GM19397 (cell line): ENCODE measurements at regions not wholly inside any gene's neighbourhood (a gene's known extent, or its start where the extent isn't known, plus 50 kb on each side); places are given as distances from the start of the nearest gene placed in this dataset.

ENCODE experiments used
- ATAC-seq: cut with Tn5 transposase; IDR thresholded peaks from one replicate; pipeline ENCODE4 v1.9.1; 2021; ENCODE audit warnings: mild to moderate bottlenecking, moderate library complexity; ENCODE audit not compliant: unreplicated experiment

- no peak for ATAC-seq
These were observed 255.6 kb upstream of the SEMA6D start for GRCh38 chr15:47461652-47462141.

- no peak for ATAC-seq
These were observed 250.9 kb upstream of the SEMA6D start for GRCh38 chr15:47466357-47466756.

GRCh38 chr15:47470983-47471382 lies 246.3 kb upstream of the SEMA6D start:
- no peak for ATAC-seq

- no peak for ATAC-seq
These were observed 244.1 kb upstream of the SEMA6D start for GRCh38 chr15:47473106-47473725.

DNA sequence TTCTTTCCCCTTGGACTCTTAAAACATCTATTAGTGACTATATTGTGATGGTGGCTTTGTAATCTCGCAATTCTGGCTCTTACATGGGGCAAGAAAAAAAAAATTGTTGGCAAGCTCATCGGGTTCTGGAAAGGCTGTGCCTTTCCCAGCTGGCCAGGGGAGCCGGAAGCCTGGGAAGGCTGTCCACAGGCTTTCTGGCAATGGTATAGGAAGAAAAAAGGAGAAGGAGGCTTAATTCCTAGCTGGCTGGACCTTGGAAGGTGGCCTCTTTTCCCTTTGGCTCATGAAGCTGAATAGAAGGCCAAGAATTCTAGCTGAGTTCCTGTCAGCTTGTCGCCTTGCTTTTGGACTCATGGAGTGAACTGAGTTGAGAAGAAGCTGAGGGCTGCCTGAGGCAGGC lies 243.5 kb upstream of the SEMA6D start:
- ATAC-seq = no peak

- ATAC-seq = no peak
These were observed 242.0 kb upstream of the SEMA6D start for GRCh38 chr15:47475336-47475735.

DNA sequence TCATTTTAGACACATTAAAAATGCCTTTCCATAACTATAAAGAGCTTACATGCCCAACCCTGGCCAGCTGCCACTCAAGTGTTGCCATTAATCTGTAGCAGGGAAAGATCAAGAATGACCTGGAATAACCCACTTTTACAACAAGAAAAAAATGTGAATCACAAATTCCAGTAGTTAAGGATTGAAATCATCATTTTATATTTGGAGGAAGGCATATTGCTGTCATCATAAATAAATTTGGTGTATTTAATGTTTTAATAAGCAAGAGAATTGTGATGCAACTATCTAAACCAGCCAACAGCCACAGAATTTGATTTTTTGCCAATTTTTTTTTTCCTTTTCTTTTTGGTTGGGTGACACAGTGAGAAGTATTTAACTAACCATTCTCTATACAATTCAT lies 240.0 kb upstream of the SEMA6D start:
- no peak for ATAC-seq

DNA sequence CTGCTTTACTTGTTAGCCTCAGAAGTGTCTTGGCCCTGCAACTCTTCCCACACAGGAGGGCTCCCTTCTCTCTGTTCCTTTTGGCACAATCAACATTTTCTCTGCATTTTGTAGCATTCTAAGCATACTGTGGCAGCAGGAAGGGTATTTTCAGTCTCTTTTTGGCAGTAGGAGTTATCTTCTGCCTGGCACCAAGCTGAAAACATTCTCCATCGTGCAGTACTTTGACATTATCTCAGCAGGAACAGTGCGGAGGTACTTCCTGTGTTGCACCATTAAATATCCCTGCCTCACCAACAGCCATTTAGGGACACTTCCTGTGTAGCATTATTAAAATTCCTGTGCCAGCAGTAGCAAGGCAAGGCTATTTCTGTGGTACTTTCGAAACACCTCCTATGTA lies 233.2 kb upstream of the SEMA6D start:
- ATAC-seq = no peak

DNA sequence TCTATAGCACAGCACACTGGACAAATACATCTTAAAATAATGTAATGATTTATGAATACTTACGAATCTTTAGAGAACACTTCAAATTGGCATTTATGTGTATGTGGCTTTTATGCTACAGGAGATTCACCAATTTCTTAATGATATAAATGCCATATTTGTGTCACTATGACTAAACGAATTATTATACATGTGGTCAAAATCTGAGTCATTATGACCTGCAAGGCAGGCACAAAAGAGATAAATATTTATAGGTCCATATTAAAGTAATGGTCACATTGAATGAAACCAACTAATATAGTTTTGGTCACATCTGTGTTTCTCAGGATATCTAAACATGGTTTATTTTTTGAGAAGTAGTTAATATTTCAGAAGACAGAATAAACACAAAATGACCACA lies 232.3 kb upstream of the SEMA6D start:
- no peak for ATAC-seq

DNA sequence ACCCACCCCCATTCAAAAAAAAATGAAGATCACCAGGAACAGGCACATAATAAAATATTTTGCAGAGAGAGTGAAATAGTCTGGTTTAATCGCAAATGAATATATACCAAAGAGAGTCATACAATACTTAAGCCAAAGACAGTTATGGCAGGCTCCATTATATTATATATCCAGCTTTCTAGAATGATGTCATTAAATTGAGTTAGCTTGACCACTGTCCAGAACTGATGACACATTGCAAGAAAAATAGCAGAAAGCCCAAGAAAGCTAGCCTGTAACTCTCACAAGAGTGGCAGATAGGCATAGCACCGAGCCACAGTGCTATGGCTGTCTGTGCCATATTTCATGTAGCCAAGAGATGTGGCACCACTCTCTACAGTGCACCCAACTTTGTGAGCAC lies 231.9 kb upstream of the SEMA6D start:
- no peak for ATAC-seq

DNA sequence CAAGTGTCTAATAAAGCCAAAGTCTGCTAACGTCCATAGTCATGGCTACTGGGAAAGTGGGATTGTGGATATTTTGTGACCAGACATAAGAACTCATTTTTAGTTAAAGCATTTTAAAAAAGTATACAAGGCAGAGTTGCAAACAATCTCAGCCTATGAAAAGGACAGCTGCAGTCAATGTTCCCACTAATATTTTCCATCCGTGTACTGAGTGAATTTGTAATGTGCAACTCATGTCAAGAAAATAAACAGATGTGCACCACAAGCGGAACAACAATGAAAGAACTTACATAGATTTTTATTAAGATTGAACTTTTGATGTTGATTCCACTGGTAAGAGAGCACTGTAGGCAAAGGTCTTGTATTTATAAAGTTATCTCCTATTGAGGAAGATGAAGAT lies 231.3 kb upstream of the SEMA6D start:
- ATAC-seq = no peak

DNA sequence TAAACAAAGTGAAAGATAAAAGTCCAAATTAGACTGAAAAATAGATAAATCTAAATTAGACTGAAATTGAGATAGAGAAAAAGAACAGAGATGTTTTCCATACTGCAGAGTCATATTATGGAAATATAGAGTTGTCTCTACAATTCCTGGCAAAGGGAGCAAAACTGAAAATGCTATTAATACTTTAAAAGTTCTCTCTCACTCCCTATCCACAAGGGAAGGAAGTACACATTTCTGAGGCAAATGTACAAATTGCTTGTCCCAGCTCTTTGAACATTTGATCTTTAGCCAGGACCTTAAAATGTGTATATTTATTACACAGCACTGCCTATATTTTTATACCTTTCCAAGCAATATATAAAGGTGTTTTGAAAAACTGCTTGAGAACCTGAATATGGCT lies 225.1 kb upstream of the SEMA6D start:
- ATAC-seq = no peak

DNA sequence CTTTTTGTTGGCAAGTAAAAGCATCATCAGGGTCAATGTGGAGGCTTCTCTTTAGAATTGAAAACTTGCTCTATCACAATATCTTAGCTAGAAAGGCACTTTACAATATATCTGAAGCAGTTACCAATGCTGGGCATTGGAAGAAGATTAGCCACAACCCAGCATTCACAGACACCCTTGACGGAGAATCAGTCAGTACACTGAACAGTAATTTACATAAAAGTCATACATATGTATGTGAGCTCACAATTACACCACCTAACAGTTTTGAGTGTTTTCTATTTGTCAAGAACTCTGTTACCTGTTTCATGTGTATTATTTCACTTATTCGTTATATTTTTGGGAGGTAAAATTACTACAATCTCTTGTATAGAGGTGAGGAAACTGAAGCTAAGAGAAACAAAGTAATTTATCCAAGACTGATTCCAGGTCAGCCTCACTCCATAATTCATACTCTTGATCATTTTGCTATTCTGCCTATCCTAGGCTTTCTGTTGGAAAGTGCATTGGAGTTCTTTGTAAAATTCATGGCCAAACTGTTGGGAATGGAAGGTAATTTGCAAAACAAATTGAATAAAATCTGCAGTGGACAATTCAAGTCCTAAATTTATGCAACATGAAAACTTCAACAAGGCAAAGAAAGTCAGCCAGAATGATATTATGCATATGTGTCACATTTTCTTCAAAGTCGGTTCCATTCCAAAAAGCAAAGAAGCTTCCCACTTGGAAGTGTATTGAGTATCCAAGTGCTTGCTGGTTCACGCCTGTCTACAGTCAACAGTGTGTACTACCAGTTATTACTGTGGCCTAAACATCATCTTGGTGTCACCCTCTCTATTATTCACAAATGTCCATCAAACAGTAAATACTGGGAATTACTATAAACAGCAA lies 223.7 kb upstream of the SEMA6D start:
- no peak for ATAC-seq

DNA sequence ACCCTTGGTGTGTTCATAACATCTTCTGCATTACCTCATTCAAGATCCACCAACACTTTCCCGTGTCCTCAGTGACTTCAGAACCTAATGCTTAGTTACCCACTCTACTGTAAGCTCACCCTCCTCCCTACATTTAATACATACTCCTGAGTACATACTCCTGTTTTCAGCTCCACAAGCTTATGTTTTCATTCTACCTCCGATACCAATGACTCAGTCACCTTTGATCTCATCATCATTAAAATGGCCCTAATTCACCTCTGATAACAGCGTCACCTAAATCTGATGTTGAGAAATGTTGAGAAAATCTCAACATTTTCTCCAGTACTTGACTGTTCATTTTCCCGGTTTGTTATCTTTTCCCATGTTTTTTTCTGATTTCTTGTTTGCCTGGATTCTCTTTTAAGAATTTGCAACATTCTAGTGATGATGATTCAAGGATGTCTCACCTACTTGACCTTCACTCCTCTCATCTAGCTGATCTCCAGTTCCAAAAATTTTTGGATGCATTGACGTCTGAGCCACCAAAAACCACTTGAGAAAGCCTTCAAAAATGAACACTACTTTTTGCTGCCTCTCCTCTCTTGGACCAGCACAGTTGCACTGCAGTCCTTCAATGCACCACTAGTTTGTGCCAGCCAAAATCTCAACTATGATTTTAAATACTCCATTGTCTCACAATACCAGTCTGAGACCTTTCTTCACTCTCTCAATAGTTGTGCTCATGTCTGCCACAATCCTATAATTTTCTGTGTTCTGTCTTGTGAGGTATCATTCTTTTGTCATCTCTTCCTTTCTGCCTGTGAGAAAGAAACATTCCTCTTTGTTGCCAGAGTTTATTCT lies 220.7 kb upstream of the SEMA6D start:
- no peak for ATAC-seq

DNA sequence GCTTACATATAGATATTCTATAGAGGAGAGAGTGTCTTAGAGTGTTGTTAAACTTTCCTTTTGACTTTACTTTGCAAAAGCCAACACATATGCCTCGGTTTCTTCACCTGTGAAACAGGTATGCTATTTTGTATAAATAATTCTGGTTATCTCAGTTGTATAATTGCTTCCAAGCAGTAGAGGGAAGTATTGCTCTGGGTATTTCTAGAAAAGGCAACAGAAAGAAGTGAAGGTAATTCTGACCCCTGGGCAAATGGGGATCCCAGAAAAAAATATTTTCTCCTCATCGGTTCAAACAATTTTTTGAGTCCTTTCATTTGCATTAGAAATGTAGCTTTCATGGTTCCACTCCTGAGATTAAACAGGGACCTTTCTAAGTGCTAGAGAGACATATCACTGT lies 216.5 kb upstream of the SEMA6D start:
- no peak for ATAC-seq

GRCh38 chr15:47502041-47502440 lies 215.3 kb upstream of the SEMA6D start:
- ATAC-seq = no peak

- ATAC-seq = no peak
These were observed 213.4 kb upstream of the SEMA6D start for GRCh38 chr15:47503876-47504275.

- no peak for ATAC-seq
These were observed 212.6 kb upstream of the SEMA6D start for GRCh38 chr15:47504624-47505256.

DNA sequence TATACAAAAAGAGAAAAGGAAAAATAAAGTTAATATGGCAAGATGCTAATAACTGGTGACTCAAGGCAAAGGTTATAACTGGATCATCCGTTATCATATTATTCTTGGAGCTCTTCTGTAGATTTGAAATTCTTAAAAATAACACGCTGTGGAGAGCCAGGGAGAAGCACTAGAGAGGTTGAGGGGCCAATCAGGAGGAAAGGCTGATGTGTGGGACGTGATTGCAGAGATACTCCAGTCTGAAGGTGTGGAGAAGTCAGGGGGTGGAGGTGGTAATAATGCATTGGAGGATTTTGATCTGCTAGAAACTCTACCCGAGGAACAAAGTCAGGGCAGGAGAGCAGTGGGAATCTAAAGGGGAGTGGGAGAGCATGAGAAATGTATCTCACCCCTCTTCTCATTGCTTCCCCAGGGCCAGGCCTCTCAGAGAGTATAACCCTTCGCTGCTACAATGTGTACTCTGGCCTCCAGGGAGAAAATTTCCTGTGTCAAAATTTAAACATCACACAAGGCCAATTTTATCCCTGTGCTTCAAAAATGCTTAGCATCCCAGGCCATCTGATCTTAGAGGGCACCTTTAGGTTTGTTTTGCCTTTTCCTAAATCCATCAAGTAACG lies 211.5 kb upstream of the SEMA6D start:
- ATAC-seq = no peak

DNA sequence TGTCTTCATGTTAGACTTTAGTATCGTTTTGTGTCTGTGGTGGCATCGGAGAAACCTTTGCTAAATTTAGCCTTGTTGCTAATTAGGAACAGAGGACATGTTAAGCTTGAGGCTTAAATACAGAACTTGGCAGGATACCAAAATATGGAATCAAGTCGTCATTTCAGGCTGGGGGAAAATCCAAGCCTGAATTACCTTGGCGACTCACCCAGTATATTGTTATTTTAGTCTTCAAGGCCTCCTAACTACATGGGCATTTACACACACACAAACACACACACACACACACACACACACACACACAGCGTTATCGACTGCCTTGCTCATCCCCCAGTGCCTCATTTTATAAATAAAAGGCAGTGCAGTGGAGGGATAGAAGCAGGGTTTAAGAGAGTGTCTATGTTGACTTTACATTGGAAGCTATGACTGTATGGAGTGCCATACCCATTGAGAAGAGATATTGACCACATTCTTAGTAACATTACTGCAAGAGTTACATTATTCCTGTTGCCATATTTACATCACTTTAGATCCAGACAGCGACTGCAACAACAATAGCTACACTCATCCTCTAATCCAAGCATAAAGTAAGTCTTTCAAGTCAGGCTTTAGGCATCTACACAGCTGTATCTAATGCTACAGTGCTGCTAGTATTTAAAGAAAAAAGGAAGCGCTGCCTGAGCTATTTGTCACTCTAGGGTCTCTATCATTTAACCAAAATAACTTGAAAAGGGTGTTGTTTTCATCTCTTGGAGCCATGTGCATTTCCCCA lies 210.8 kb upstream of the SEMA6D start:
- ATAC-seq = no peak
